Liver (tissue), 3 donors: ENCODE measurements at regions not wholly inside any gene's neighbourhood (a gene's known extent, or its start where the extent isn't known, plus 50 kb on each side); places are given as distances from the start of the nearest gene placed in this dataset.

Source experiments
- CTCF ChIP-seq: fragments of 150-350 bp; IDR thresholded peaks from 2 replicates; pipeline ENCODE4 v1.5.1; 2017; ENCODE audit warnings: improper control_type of control experiment, low read depth, low read length; ENCODE audit not compliant: missing input control
- FOXA2 ChIP-seq: IDR thresholded peaks from 2 replicates; pipeline ENCODE4 v1.6.1; 2016; ENCODE audit warnings: antibody characterized with exemption
- GABPA ChIP-seq, 2 donors: IDR thresholded peaks in 1 of 2; conservative IDR thresholded peaks in 1 of 2; 2 replicates each; pipeline ENCODE4 v1.6.1; 2016; ENCODE audit warnings: antibody characterized with exemption in 2 of 2, mild to moderate bottlenecking in 1 of 2, moderate library complexity in 1 of 2
- MAX ChIP-seq: IDR thresholded peaks from 2 replicates; pipeline ENCODE4 v1.6.1; 2016; ENCODE audit warnings: antibody characterized with exemption
- RAD21 ChIP-seq, 2 donors: IDR thresholded peaks; 2 replicates each; pipeline ENCODE4 v1.6.1; 2016; ENCODE audit warnings: antibody characterized with exemption in 2 of 2, mild to moderate bottlenecking in 2 of 2
- RXRA ChIP-seq, 2 donors: IDR thresholded peaks; 2 replicates each; pipeline ENCODE4 v1.6.1; 2017 to 2018; ENCODE audit warnings: antibody characterized with exemption in 2 of 2, mild to moderate bottlenecking in 1 of 2
- YY1 ChIP-seq: IDR thresholded peaks from 2 replicates; pipeline ENCODE4 v1.6.1; 2016; ENCODE audit warnings: antibody characterized with exemption, mild to moderate bottlenecking
- donor health status: healthy.
- donor health status: healthy.

- no peak for TF ChIP-seq CTCF
- TF ChIP-seq FOXA2, result no peak
- TF ChIP-seq YY1, result no peak
- no peak for TF ChIP-seq GABPA (IDR thresholded peaks at IDR 0.05 in 1 of 2, conservative IDR thresholded peaks at IDR 0.05 in 1 of 2)
- TF ChIP-seq RAD21 (IDR thresholded peaks at IDR 0.05), result no peak
- no peak for TF ChIP-seq RXRA (IDR thresholded peaks at IDR 0.05)
- no peak for TF ChIP-seq MAX
Observed at GRCh38 chr6:155534678-155535077, 79.0 kb upstream of the NOX3 start.
